ENCODE measurements at regions not wholly inside any gene's neighbourhood (a gene's known extent, or its start where the extent isn't known, plus 50 kb on each side); places are given as distances from the start of the nearest gene placed in this dataset.

GRCh38 chr2:212864186-212864585, 287.2 kb downstream of the IKZF2 start:
- no peaks in the 10 kb centered on the region for H3K4me1 ChIP-seq (ENCODE audit: control insufficient read depth, insufficient read depth, low read length, poor library complexity, severe bottlenecking)
- Mint-ChIP-seq H3K4me1 (peaks cover 0 to 2% (median 0%) of the 10 kb centered on the region in 4 donors), H3K36me3 (peaks cover 36% of the 10 kb centered on the region), H3K4me3 (no peak overlapping the region), H3K27me3 (no peaks in the 10 kb centered on the region), H3K9me3 (peaks cover 9 to 50% (median 20%) of the 10 kb centered on the region in 7 donors), H3K27ac (no peak overlapping the region)
- no peak overlapping the region for H3K4me3 ChIP-seq (ENCODE audit: low read depth, low read length)
- DNase-seq (no peak), ATAC-seq (ENCODE audit: low read depth in 2 of 2) (no peak)
- no peaks in the 10 kb centered on the region for H3K27me3 ChIP-seq (ENCODE audit: control insufficient read depth, insufficient read depth, low read length)
- peaks cover 35 to 38% of the 10 kb centered on the region in 2 experiments for H3K9me3 ChIP-seq (ENCODE audit: control insufficient read depth in 2 of 2, low read length in 2 of 2)
- no peak overlapping the region for H3K27ac ChIP-seq (ENCODE audit: insufficient read depth, low read length, poor library complexity, severe bottlenecking)
- no peaks in the 10 kb centered on the region for H3K36me3 ChIP-seq (ENCODE audit: control insufficient read depth, insufficient read depth, low read length)

DNA sequence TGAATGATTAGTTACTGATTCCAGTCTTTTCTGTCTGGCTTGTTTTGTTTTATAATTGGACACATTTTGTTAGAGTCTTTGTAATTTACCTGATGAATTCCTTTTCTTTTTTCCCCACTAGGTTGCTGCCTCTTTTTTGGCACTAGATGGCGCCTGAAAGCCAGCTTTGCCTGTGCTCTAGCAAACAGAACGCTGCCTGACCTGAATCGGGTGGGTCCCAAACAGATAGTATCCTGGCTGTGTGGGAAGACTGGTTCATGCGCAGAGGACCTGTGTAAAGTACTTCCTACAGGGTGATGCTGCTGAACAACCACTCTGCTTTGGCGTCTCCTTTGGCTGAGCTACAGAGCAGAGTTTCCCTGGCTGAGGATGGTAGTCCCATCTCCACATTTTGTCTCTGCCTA, 288.2 kb downstream of the IKZF2 start:
- H3K36me3 ChIP-seq (ENCODE audit: control insufficient read depth, insufficient read depth, low read length) = no peaks in the 10 kb centered on the region
- Mint-ChIP-seq H3K4me3 (peak overlapping the region in 1 of 4 donors; percentile 31), H3K36me3 (peaks cover 33% of the 10 kb centered on the region), H3K27me3 (no peaks in the 10 kb centered on the region), H3K27ac (no peak overlapping the region), H3K4me1 (peaks cover 5 to 9% (median 7%) of the 10 kb centered on the region in 4 donors), H3K9me3 (peaks cover 9 to 44% (median 18%) of the 10 kb centered on the region in 7 donors)
- peak in 2 of 3 donors; percentile 18 to 66 for DNase-seq
- no peak overlapping the region for H3K4me3 ChIP-seq (ENCODE audit: low read depth, low read length)
- peaks cover 35 to 38% of the 10 kb centered on the region in 2 experiments for H3K9me3 ChIP-seq (ENCODE audit: control insufficient read depth in 2 of 2, low read length in 2 of 2)
- H3K4me1 ChIP-seq (ENCODE audit: control insufficient read depth, insufficient read depth, low read length, poor library complexity, severe bottlenecking) = peaks cover 1% of the 10 kb centered on the region
- no peak overlapping the region for H3K27ac ChIP-seq (ENCODE audit: insufficient read depth, low read length, poor library complexity, severe bottlenecking)
- H3K27me3 ChIP-seq (ENCODE audit: control insufficient read depth, insufficient read depth, low read length) = no peaks in the 10 kb centered on the region
- no peak for ATAC-seq (ENCODE audit: low read depth in 2 of 2)

- Histone ChIP-seq H3K27me3 (ENCODE audit: control insufficient read depth, insufficient read depth, low read length) (no peaks in the 10 kb centered on the region), H3K36me3 (ENCODE audit: control insufficient read depth, insufficient read depth, low read length) (no peaks in the 10 kb centered on the region), H3K4me3 (ENCODE audit: low read depth, low read length) (no peak overlapping the region), H3K27ac (ENCODE audit: insufficient read depth, low read length, poor library complexity, severe bottlenecking) (no peak overlapping the region), H3K4me1 (ENCODE audit: control insufficient read depth, insufficient read depth, low read length, poor library complexity, severe bottlenecking) (peaks cover 4% of the 10 kb centered on the region), H3K9me3 (ENCODE audit: control insufficient read depth in 2 of 2, low read length in 2 of 2) (peaks cover 15 to 19% of the 10 kb centered on the region in 2 experiments)
- Mint-ChIP-seq H3K27ac (peak overlapping the region; percentile 34 to 84 (median 64)), H3K4me1 (peaks cover 9 to 18% (median 12%) of the 10 kb centered on the region in 4 donors), H3K9me3 (peaks cover 6 to 27% (median 10%) of the 10 kb centered on the region in 7 donors), H3K36me3 (peaks cover 21% of the 10 kb centered on the region), H3K4me3 (peak overlapping the region in 1 of 4 donors; percentile 25), H3K27me3 (no peaks in the 10 kb centered on the region)
- no peak for DNase-seq
- no peak for ATAC-seq (ENCODE audit: low read depth in 2 of 2)
These were observed 292.9 kb downstream of the IKZF2 start for GRCh38 chr2:212858496-212858895.

DNA sequence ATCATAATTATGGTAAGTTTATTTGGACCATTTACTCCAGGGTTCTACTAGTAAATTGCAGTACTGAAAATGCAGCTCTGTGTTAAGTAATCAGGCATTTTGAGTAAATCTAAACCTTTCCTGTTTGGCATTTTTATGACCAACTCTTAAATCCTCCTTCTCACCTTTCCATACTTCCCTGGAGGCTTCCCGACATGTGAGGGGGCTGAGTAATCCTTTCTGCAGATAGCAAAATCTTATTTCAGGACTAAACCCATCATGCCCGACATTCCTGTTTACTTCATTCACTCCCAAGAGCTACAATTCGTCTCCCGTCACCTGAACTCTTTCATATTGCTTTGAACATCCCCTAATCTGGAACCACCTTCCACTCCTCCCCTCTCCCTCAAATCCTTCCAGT, 296.6 kb downstream of the IKZF2 start:
- Histone ChIP-seq H3K9me3 (ENCODE audit: control insufficient read depth in 2 of 2, low read length in 2 of 2) (no peaks in the 10 kb centered on the region), H3K4me1 (ENCODE audit: control insufficient read depth, insufficient read depth, low read length, poor library complexity, severe bottlenecking) (peaks cover 4% of the 10 kb centered on the region), H3K27me3 (ENCODE audit: control insufficient read depth, insufficient read depth, low read length) (no peaks in the 10 kb centered on the region), H3K27ac (ENCODE audit: insufficient read depth, low read length, poor library complexity, severe bottlenecking) (no peak overlapping the region), H3K4me3 (ENCODE audit: low read depth, low read length) (no peak overlapping the region), H3K36me3 (ENCODE audit: control insufficient read depth, insufficient read depth, low read length) (peaks cover 3% of the 10 kb centered on the region)
- H3K4me3 Mint-ChIP-seq = no peak overlapping the region
- ATAC-seq (ENCODE audit: low read depth in 2 of 2) (no peak), DNase-seq (no peak)
- H3K9me3 Mint-ChIP-seq = peaks cover 0 to 7% (median 5%) of the 10 kb centered on the region in 7 donors
- no peak overlapping the region for H3K27ac Mint-ChIP-seq
- no peaks in the 10 kb centered on the region for H3K27me3 Mint-ChIP-seq
- peaks cover 30% of the 10 kb centered on the region for H3K36me3 Mint-ChIP-seq
- peaks cover 12 to 23% (median 15%) of the 10 kb centered on the region in 4 donors for H3K4me1 Mint-ChIP-seq

DNA sequence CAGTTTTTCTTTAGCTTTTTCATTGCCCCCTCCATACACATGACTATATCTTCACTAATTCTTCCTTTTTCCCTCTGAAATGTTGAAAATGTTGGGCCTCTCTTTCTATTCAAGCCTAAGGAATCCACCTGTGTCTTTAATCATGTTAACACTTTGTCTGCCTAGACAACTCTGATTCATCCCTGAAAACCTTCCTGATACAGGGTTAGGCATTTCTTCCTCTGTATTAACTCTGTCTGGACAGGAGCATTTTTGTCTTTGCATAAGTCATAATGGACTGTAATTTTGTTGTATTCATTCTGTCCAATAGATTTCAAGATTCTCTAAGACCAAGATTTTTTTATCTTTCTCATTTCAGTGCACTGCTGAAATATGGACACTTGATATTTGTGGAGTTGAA, 297.3 kb downstream of the IKZF2 start:
- H3K36me3 Mint-ChIP-seq = peaks cover 23% of the 10 kb centered on the region
- no peak overlapping the region for H3K27ac Mint-ChIP-seq
- no peaks in the 10 kb centered on the region for H3K9me3 ChIP-seq (ENCODE audit: control insufficient read depth in 2 of 2, low read length in 2 of 2)
- peaks cover 4% of the 10 kb centered on the region for H3K4me1 ChIP-seq (ENCODE audit: control insufficient read depth, insufficient read depth, low read length, poor library complexity, severe bottlenecking)
- ATAC-seq (ENCODE audit: low read depth in 2 of 2) = no peak
- peaks cover 3% of the 10 kb centered on the region for H3K36me3 ChIP-seq (ENCODE audit: control insufficient read depth, insufficient read depth, low read length)
- H3K4me1 Mint-ChIP-seq = peaks cover 12 to 23% (median 16%) of the 10 kb centered on the region in 4 donors
- H3K4me3 Mint-ChIP-seq = no peak overlapping the region
- no peak overlapping the region for H3K4me3 ChIP-seq (ENCODE audit: low read depth, low read length)
- no peak overlapping the region for H3K27ac ChIP-seq (ENCODE audit: insufficient read depth, low read length, poor library complexity, severe bottlenecking)
- H3K9me3 Mint-ChIP-seq = peaks cover 0 to 7% (median 0%) of the 10 kb centered on the region in 7 donors
- DNase-seq = no peak
- H3K27me3 ChIP-seq (ENCODE audit: control insufficient read depth, insufficient read depth, low read length) = no peaks in the 10 kb centered on the region
- H3K27me3 Mint-ChIP-seq = no peaks in the 10 kb centered on the region

DNA sequence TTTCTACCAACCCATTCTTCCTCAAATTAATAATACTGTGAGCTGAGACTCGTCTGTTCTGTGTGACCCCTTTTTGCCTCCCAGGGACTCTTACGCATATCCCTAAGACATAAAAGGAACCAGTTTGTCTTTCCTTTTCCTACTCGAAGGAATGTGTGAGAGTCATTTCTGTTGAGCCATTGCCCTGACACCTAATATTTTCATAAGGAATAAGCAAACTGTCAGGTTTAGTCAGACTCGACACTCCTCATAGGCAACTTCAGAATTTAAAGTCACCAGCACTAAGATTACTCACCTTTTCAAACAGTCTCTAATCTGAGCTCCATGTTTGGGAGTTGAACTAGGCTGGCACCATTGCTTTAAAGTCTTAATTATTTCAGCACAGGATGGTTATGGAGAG, 305.5 kb downstream of the IKZF2 start:
- Histone ChIP-seq H3K27ac (ENCODE audit: insufficient read depth, low read length, poor library complexity, severe bottlenecking) (no peak overlapping the region), H3K36me3 (ENCODE audit: control insufficient read depth, insufficient read depth, low read length) (no peaks in the 10 kb centered on the region), H3K9me3 (ENCODE audit: control insufficient read depth in 2 of 2, low read length in 2 of 2) (no peaks in the 10 kb centered on the region), H3K4me3 (ENCODE audit: low read depth, low read length) (no peak overlapping the region), H3K27me3 (ENCODE audit: control insufficient read depth, insufficient read depth, low read length) (no peaks in the 10 kb centered on the region), H3K4me1 (ENCODE audit: control insufficient read depth, insufficient read depth, low read length, poor library complexity, severe bottlenecking) (no peaks in the 10 kb centered on the region)
- no peak for ATAC-seq (ENCODE audit: low read depth in 2 of 2)
- H3K4me3 Mint-ChIP-seq = no peak overlapping the region
- peaks cover 5 to 16% (median 9%) of the 10 kb centered on the region in 4 donors for H3K4me1 Mint-ChIP-seq
- peaks cover 0 to 5% (median 0%) of the 10 kb centered on the region in 7 donors for H3K9me3 Mint-ChIP-seq
- no peaks in the 10 kb centered on the region for H3K27me3 Mint-ChIP-seq
- H3K36me3 Mint-ChIP-seq = peaks cover 37% of the 10 kb centered on the region
- H3K27ac Mint-ChIP-seq = peak overlapping the region in 1 of 3 donors; percentile 20
- no peak for DNase-seq

GRCh38 chr2:212843409-212844199, 305.0 kb upstream of the ERBB4 start:
- Histone ChIP-seq H3K4me1 (ENCODE audit: control insufficient read depth, insufficient read depth, low read length, poor library complexity, severe bottlenecking) (no peaks in the 10 kb centered on the region), H3K4me3 (ENCODE audit: low read depth, low read length) (no peak overlapping the region), H3K9me3 (ENCODE audit: control insufficient read depth in 2 of 2, low read length in 2 of 2) (no peaks in the 10 kb centered on the region), H3K27ac (ENCODE audit: insufficient read depth, low read length, poor library complexity, severe bottlenecking) (no peak overlapping the region), H3K27me3 (ENCODE audit: control insufficient read depth, insufficient read depth, low read length) (no peaks in the 10 kb centered on the region), H3K36me3 (ENCODE audit: control insufficient read depth, insufficient read depth, low read length) (no peaks in the 10 kb centered on the region)
- Mint-ChIP-seq H3K36me3 (peaks cover 42% of the 10 kb centered on the region), H3K27me3 (peaks cover 5% of the 10 kb centered on the region), H3K9me3 (peaks cover 0 to 5% (median 0%) of the 10 kb centered on the region in 7 donors), H3K4me1 (peaks cover 4 to 12% (median 9%) of the 10 kb centered on the region in 4 donors), H3K4me3 (no peak overlapping the region), H3K27ac (no peak overlapping the region)
- ATAC-seq (ENCODE audit: low read depth in 2 of 2) = no peak
- no peak for DNase-seq

Measured in CD4-positive, CD25-positive, alpha-beta regulatory T cell (primary cell).